B cell (primary cell): ENCODE measurements at regions not wholly inside any gene's neighbourhood (a gene's known extent, or its start where the extent isn't known, plus 50 kb on each side); places are given as distances from the start of the nearest gene placed in this dataset.

Source experiments
- ATAC-seq: fragments of 200-7000 bp; cut with Tn5 transposase; one replicate; pipeline ENCODE4 v1.10.0; 2021; ENCODE audit warnings: low read depth, mild to moderate bottlenecking, moderate number of reproducible peaks, moderate library complexity
- CTCF ChIA-PET: fragments of 350-600 bp; sonication (Branson Sonifier 250); formaldehyde crosslinking; loops from one replicate; lab custom pipeline; 2021; ENCODE audit warnings: antibody characterized with exemption, inconsistent platforms; lab: Charles Lee
- POLR2A ChIA-PET: fragments of 350-600 bp; sonication (Branson Sonifier 250); formaldehyde crosslinking; loops from one replicate; lab custom pipeline; 2021; ENCODE audit warnings: antibody characterized with exemption; lab: Charles Lee
- DNase-seq: peaks from one replicate; pipeline ENCODE4 v3.0.0; 2013
- H2AFZ ChIP-seq: 2 replicates; pipeline ENCODE4 v1.6.1; 2012; ENCODE audit warnings: mild to moderate bottlenecking, low read depth, low read length; ENCODE audit not compliant: insufficient read depth, poor library complexity, severe bottlenecking
- H3K27ac ChIP-seq, 2 donors: 1 replicate in 1 of 2; 2 replicates in 1 of 2; pipeline ENCODE4 v1.5.1; 2012 to 2013; ENCODE audit warnings: low read length in 2 of 2, mild to moderate bottlenecking in 2 of 2, moderate library complexity in 1 of 2
- H3K27me3 ChIP-seq, 4 experiments: fragments of 200-600 bp in 1 of 4; sonication (generic) in 1 of 4; replicated peaks in 1 of 4; 1 replicate in 2 of 4; 2 replicates in 2 of 4; pipeline versions ENCODE4 v1.6.1 to v1.7.0; 2013 to 2016; ENCODE audit warnings: low read length in 3 of 4, mild to moderate bottlenecking in 2 of 4, mixed read lengths in 1 of 4, moderate library complexity in 1 of 4; ENCODE audit not compliant: insufficient read depth in 4 of 4, control insufficient read depth in 3 of 4; ENCODE audit errors: control extremely low read depth in 1 of 4
- H3K36me3 ChIP-seq, 2 experiments: replicated peaks in 1 of 2; 1 replicate in 1 of 2; 2 replicates in 1 of 2; pipeline versions ENCODE4 v1.6.1 to v1.7.1; 2013; ENCODE audit warnings: low read length in 1 of 2; ENCODE audit not compliant: insufficient read depth in 2 of 2, control insufficient read depth in 1 of 2; ENCODE audit errors: control extremely low read depth in 1 of 2, extremely low read depth in 1 of 2
- H3K4me1 ChIP-seq, 2 donors: fragments of 200-600 bp in 1 of 2; sonication (generic) in 1 of 2; 1 replicate in 1 of 2; 2 replicates in 1 of 2; pipeline versions ENCODE4 v1.5.1 to v1.6.1; 2013 to 2017; ENCODE audit warnings: low read length in 2 of 2; ENCODE audit not compliant: control insufficient read depth in 2 of 2, insufficient read depth in 2 of 2
- H3K4me2 ChIP-seq: replicated peaks from 2 replicates; pipeline ENCODE3; 2012; ENCODE audit warnings: mild to moderate bottlenecking, low read depth, low read length; ENCODE audit not compliant: poor library complexity, severe bottlenecking
- H3K4me3 ChIP-seq, 5 experiments: fragments of 200-600 bp in 1 of 5; sonication (generic) in 1 of 5; 1 replicate in 3 of 5; 2 replicates in 2 of 5; pipeline versions ENCODE4 v1.5.1 to v1.7.0; 2011 to 2016; ENCODE audit warnings: low read length in 4 of 5, mild to moderate bottlenecking in 4 of 5, low read depth in 2 of 5, control low read depth in 1 of 5, moderate library complexity in 1 of 5; ENCODE audit not compliant: insufficient read depth in 1 of 5; ENCODE audit errors: control extremely low read depth in 1 of 5, extremely low read depth in 1 of 5
- H3K79me2 ChIP-seq: fragments of 200-600 bp; sonication (generic); one replicate; pipeline ENCODE4 v1.6.0; 2016; ENCODE audit warnings: low read length; ENCODE audit not compliant: control insufficient read depth, insufficient read depth
- H3K9ac ChIP-seq: fragments of 200-600 bp; sonication (generic); 2 replicates; pipeline ENCODE4 v1.6.1; 2017; ENCODE audit warnings: mild to moderate bottlenecking, low read length, moderate library complexity
- H3K9me3 ChIP-seq, 3 donors: one replicate each; pipeline versions ENCODE4 v1.6.1 to v1.7.1; 2013; ENCODE audit warnings: low read length in 2 of 3; ENCODE audit not compliant: control insufficient read depth in 2 of 3, insufficient read depth in 1 of 3; ENCODE audit errors: control extremely low read depth in 1 of 3
- H4K20me1 ChIP-seq: 2 replicates; pipeline ENCODE4 v1.6.0; 2012; ENCODE audit warnings: mild to moderate bottlenecking, low read length; ENCODE audit not compliant: insufficient read depth, control insufficient read depth, poor library complexity, severe bottlenecking
- H3K27ac Mint-ChIP-seq: one replicate; pipeline ENCODE4 v1.8.0; 2021; ENCODE audit warnings: mixed read lengths
- H3K27me3 Mint-ChIP-seq: one replicate; pipeline ENCODE4 v1.8.0; 2021; ENCODE audit warnings: mixed read lengths
- H3K4me1 Mint-ChIP-seq: one replicate; pipeline ENCODE4 v1.8.0; 2021; ENCODE audit warnings: mixed read lengths
- H3K4me3 Mint-ChIP-seq: one replicate; pipeline ENCODE4 v1.8.0; 2021; ENCODE audit warnings: mixed read lengths
- H3K9me3 Mint-ChIP-seq: one replicate; pipeline ENCODE4 v1.8.0; 2022; ENCODE audit warnings: mixed read lengths; ENCODE audit not compliant: insufficient read depth
- CTCF ChIP-seq: fragments of 200-600 bp; IDR thresholded peaks from one replicate; pipeline ENCODE4 v1.8.0; 2022; ENCODE audit warnings: antibody characterized with exemption, mild to moderate bottlenecking
- EZH2 ChIP-seq: IDR thresholded peaks from 2 replicates; pipeline ENCODE4 v1.6.1; 2012; ENCODE audit warnings: borderline replicate concordance, low read depth, mild to moderate bottlenecking, moderate library complexity, low read length; ENCODE audit not compliant: insufficient read depth, poor library complexity, severe bottlenecking
- WGBS: methylation state at CpG from one replicate; pipeline ENCODE4 v1.1.5; 2013; ENCODE audit warnings: missing lambda C conversion rate; ENCODE audit not compliant: insufficient coverage; 5-methylcytosine and 5-hydroxymethylcytosine counted together
- intact Hi-C: fragments of 100-400 bp; cut with micrococcal nuclease; formaldehyde crosslinking; loops from one replicate; pipeline ENCODE4 v1.10.0; 2022

GRCh38 chr12:34341362-34341733 is 319.1 kb downstream of the ALG10 start:
- Histone ChIP-seq H3K79me2 (no peaks in the 10 kb centered on the region), H3K9ac (no peak overlapping the region), H4K20me1 (no peaks in the 10 kb centered on the region), H3K27ac (no peak overlapping the region), H3K36me3 (no peaks in the 10 kb centered on the region), H3K4me2 (no peak overlapping the region), H3K4me3 (no peak overlapping the region), H2AFZ (no peak overlapping the region), H3K4me1 (no peaks in the 10 kb centered on the region), H3K9me3 (peaks cover 0 to 100% (median 3%) of the 10 kb centered on the region in 3 donors), H3K27me3 (no peaks in the 10 kb centered on the region)
- H3K4me1 Mint-ChIP-seq, result no peaks in the 10 kb centered on the region
- TF ChIP-seq EZH2, result no peak
- TF ChIP-seq CTCF, result no peak
- POLR2A ChIA-PET, result no interaction called here
- H3K27me3 Mint-ChIP-seq, result no peaks in the 10 kb centered on the region
- no peak overlapping the region for H3K27ac Mint-ChIP-seq
- no peaks in the 10 kb centered on the region for H3K9me3 Mint-ChIP-seq
- CTCF ChIA-PET, result no interaction called here
- no peak for ATAC-seq
- DNase-seq, result no peak
- WGBS, result 58% methylated on average over 18 of the region's 21 CpGs
- no peak overlapping the region for H3K4me3 Mint-ChIP-seq
- intact Hi-C loops, result no loop called here

DNA sequence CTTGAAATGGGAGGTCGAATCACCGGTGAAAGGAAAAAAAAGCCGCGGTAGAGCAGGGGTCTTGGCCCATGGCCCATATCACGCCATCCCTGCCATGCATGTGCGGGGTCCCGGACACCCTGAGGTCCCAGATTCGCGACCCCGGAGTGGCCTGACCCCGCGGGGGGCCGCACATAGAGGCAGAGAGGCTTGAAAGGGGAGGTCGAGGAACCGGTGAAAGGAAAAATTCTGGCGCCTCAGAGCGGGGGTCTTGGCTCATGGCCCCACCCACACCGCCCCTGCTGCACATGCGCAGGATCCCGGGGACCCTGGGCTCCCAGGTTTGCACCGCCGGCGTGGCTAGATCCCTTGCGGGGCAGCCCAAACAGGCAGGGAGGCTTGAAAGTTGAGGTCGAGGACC is 319.8 kb downstream of the ALG10 start:
- ATAC-seq, result no peak
- Mint-ChIP-seq H3K4me3 (no peak overlapping the region), H3K27me3 (no peaks in the 10 kb centered on the region), H3K27ac (no peak overlapping the region), H3K9me3 (no peaks in the 10 kb centered on the region), H3K4me1 (no peaks in the 10 kb centered on the region)
- Histone ChIP-seq H3K9me3 (peaks cover 0 to 100% (median 3%) of the 10 kb centered on the region in 3 donors), H3K79me2 (no peaks in the 10 kb centered on the region), H3K4me3 (no peak overlapping the region), H2AFZ (no peak overlapping the region), H3K4me2 (no peak overlapping the region), H4K20me1 (no peaks in the 10 kb centered on the region), H3K9ac (no peak overlapping the region), H3K4me1 (no peaks in the 10 kb centered on the region), H3K27me3 (no peaks in the 10 kb centered on the region), H3K27ac (no peak overlapping the region), H3K36me3 (no peaks in the 10 kb centered on the region)
- intact Hi-C loops, result no loop called here
- WGBS, result 58% methylated on average over 24 of the region's 25 CpGs
- TF ChIP-seq EZH2, result no peak
- TF ChIP-seq CTCF, result no peak
- DNase-seq, result no peak
- ChIA-PET CTCF (no interaction called here), POLR2A (no interaction called here)
